GM12878 (cell line): ENCODE measurements at regions not wholly inside any gene's neighbourhood (a gene's known extent, or its start where the extent isn't known, plus 50 kb on each side); places are given as distances from the start of the nearest gene placed in this dataset.
A peak's percentile ranks its signal among the peaks of the same experiment; 100 is the strongest.

Experiments used
- ATAC-seq: fragments of 200-7000 bp; cut with Tn5 transposase; 3 replicates; pipeline ENCODE4 v1.9.1; 2020; ENCODE audit warnings: mild to moderate bottlenecking, moderate library complexity
- BruUV-seq: library from RNA; stranded (reverse); fragments of 400-500 nt; replicated peaks from 2 replicates; lab custom pipeline; 2021; lab: Mats Ljungman, UMichigan
- CTCF ChIA-PET: fragments of 300-600 bp; sonication (Branson Sonifier 250); formaldehyde crosslinking; extraction: SDS; loops from one replicate; lab custom pipeline; 2021; ENCODE audit warnings: inconsistent platforms; lab: Yijun Ruan, JAX
- POLR2A ChIA-PET: fragments of 350-600 bp; formaldehyde crosslinking; extraction: SDS; loops from one replicate; lab custom pipeline; 2021; ENCODE audit warnings: inconsistent platforms; lab: Charles Lee
- RAD21 ChIA-PET: fragments of 300-600 bp; sonication (Branson Sonifier 250); formaldehyde crosslinking; loops from one replicate; lab custom pipeline; 2023; ENCODE audit warnings: antibody characterized with exemption; ENCODE audit not compliant: unreplicated experiment; lab: Charles Lee
- SMC1A ChIA-PET: fragments of 300-600 bp; sonication (Branson Sonifier 250); formaldehyde crosslinking; loops from one replicate; lab custom pipeline; 2023; ENCODE audit not compliant: unreplicated experiment, uncharacterized antibody; lab: Charles Lee
- DNase-seq: peaks from one replicate; pipeline ENCODE4 v3.0.0-alpha.2; 2011; ENCODE audit warnings: low read depth, low spot score
- FAIRE-seq: peaks from 3 replicates; lab custom pipeline; 2011; peaks lifted over from hg19 to GRCh38; lab: Jason Lieb, UNC
- H2AFZ ChIP-seq: 2 replicates; pipeline ENCODE4 v1.6.0; 2011; ENCODE audit warnings: low read depth, low read length, control low read depth; ENCODE audit not compliant: control insufficient read depth
- H3K27ac ChIP-seq: 2 replicates; pipeline ENCODE4 v1.5.1; 2011; ENCODE audit warnings: control low read depth; ENCODE audit not compliant: control insufficient read depth, insufficient read depth
- H3K27me3 ChIP-seq, 2 experiments: replicated peaks in 1 of 2; 2 replicates each; pipeline versions ENCODE4 v1.6.0 to v1.6.1; 2011; ENCODE audit warnings: low read length in 1 of 2; ENCODE audit not compliant: control insufficient read depth in 2 of 2, insufficient read depth in 2 of 2
- H3K36me3 ChIP-seq, 2 experiments: 2 replicates each; pipeline ENCODE4 v1.5.1; 2011; ENCODE audit warnings: low read length in 1 of 2; ENCODE audit not compliant: control insufficient read depth in 2 of 2, insufficient read depth in 2 of 2
- H3K4me1 ChIP-seq: 2 replicates; pipeline ENCODE4 v1.6.1; 2011; ENCODE audit warnings: mild to moderate bottlenecking, low read length, moderate library complexity, mixed read lengths; ENCODE audit not compliant: control insufficient read depth, insufficient read depth
- H3K4me2 ChIP-seq: 2 replicates; pipeline ENCODE4 v1.6.0; 2011; ENCODE audit warnings: control low read depth; ENCODE audit not compliant: control insufficient read depth, insufficient read depth
- H3K4me3 ChIP-seq: fragments of 200-600 bp; sonication (generic); 2 replicates; pipeline ENCODE4 v1.5.1; 2016
- H3K79me2 ChIP-seq: 2 replicates; pipeline ENCODE4 v1.6.0; 2011; ENCODE audit warnings: low read length; ENCODE audit not compliant: control insufficient read depth, insufficient read depth
- H3K9ac ChIP-seq: 2 replicates; pipeline ENCODE4 v1.8.0; 2011; ENCODE audit warnings: low read length, control low read depth, mixed read lengths; ENCODE audit not compliant: control insufficient read depth, insufficient read depth
- H3K9me3 ChIP-seq: replicated peaks from 3 replicates; pipeline ENCODE4 v1.5.1; 2011; ENCODE audit warnings: mild to moderate bottlenecking, low read length; ENCODE audit not compliant: control insufficient read depth, insufficient read depth
- H4K20me1 ChIP-seq: 2 replicates; pipeline ENCODE4 v1.6.0; 2011; ENCODE audit not compliant: control insufficient read depth, insufficient read depth
- ATF3 ChIP-seq: IDR thresholded peaks from 2 replicates; pipeline ENCODE4 v1.6.1; 2011; ENCODE audit warnings: low read depth, mild to moderate bottlenecking, low read length, moderate library complexity, borderline replicate concordance; ENCODE audit errors: extremely low read depth
- EGR1 ChIP-seq, 2 experiments: IDR thresholded peaks; 1 replicate in 1 of 2; 2 replicates in 1 of 2; pipeline ENCODE4 v1.6.1; 2011 to 2012; ENCODE audit warnings: low read depth in 2 of 2, low read length in 2 of 2, borderline replicate concordance in 1 of 2, mild to moderate bottlenecking in 1 of 2, moderate library complexity in 1 of 2
- HDGF ChIP-seq: fragments of 450-650 bp; IDR thresholded peaks from 2 replicates; pipeline ENCODE4 v1.6.1; 2016; ENCODE audit warnings: antibody characterized with exemption
- NRF1 ChIP-seq: conservative IDR thresholded peaks from 2 replicates; pipeline ENCODE4 v1.6.1; 2011; ENCODE audit warnings: mild to moderate bottlenecking, low read depth, low read length, improper control_type of control experiment
- POLR2A ChIP-seq: IDR thresholded peaks from 2 replicates; pipeline ENCODE4 v1.6.1; 2011; ENCODE audit warnings: low read depth, mild to moderate bottlenecking, low read length
- STAT3 ChIP-seq: IDR thresholded peaks from 2 replicates; pipeline ENCODE4 v1.6.1; 2011; ENCODE audit warnings: low read depth, low read length, improper control_type of control experiment
- ZNF217 ChIP-seq: fragments of 450-650 bp; IDR thresholded peaks from 2 replicates; pipeline ENCODE4 v1.6.1; 2017; ENCODE audit warnings: antibody characterized with exemption, mild to moderate bottlenecking
- WGBS: methylation state at CpG from one replicate; pipeline ENCODE4 v1.1.6; 2016; ENCODE audit warnings: low lambda C conversion rate; ENCODE audit not compliant: insufficient replicate concordance, insufficient coverage; ENCODE audit errors: missing lambda C conversion rate; 5-methylcytosine and 5-hydroxymethylcytosine counted together
- in situ Hi-C: fragments of 300-500 bp; cut with MboI; formaldehyde crosslinking; loops from 9 replicates; pipeline ENCODE4 v1.14.3; 2018; ENCODE audit warnings: mixed read lengths
- intact Hi-C: fragments of 100-400 bp; cut with micrococcal nuclease; formaldehyde crosslinking; loops from one replicate; pipeline ENCODE4 v1.14.2; 2022; ENCODE audit not compliant: unreplicated experiment

- H3K9ac ChIP-seq = no peak overlapping the region
- WGBS = 28% methylated on average over 40 of the region's 61 CpGs
- H3K4me2 ChIP-seq = no peak overlapping the region
- H3K27ac ChIP-seq = no peak overlapping the region
- H3K79me2 ChIP-seq = no peaks in the 10 kb centered on the region
- H3K4me3 ChIP-seq = no peak overlapping the region
- intact Hi-C loops = no loop called here
- H3K9me3 ChIP-seq = no peaks in the 10 kb centered on the region
- no peak overlapping the region for H2AFZ ChIP-seq
- no peaks in the 10 kb centered on the region for H3K36me3 ChIP-seq
- no peaks in the 10 kb centered on the region for H4K20me1 ChIP-seq
- SMC1A ChIA-PET = no interaction called here
- RAD21 ChIA-PET = no interaction called here
- TF ChIP-seq POLR2A = 0 out of 2 replicates have a peak, but pooled peaks have one; percentile 28
- no peak for TF ChIP-seq ZNF217
- no peak for TF ChIP-seq HDGF
- TF ChIP-seq NRF1 = no peak
- TF ChIP-seq EGR1 (IDR thresholded peaks at IDR 0.05; ENCODE audit: borderline replicate concordance in 1 of 2, low read depth in 2 of 2, low read length in 2 of 2) = peak in 1 of 2 experiments; percentile 72; a peak in 1 of 3 replicates
- TF ChIP-seq STAT3 = no peak
- no peak for TF ChIP-seq ATF3
- DNase-seq (peak; percentile 17), ATAC-seq (no peak), FAIRE-seq (no peak)
- BruUV-seq = no TSS peak
- H3K27me3 ChIP-seq = no peaks in the 10 kb centered on the region
- H3K4me1 ChIP-seq = no peaks in the 10 kb centered on the region
- CTCF ChIA-PET = no interaction called here
- POLR2A ChIA-PET = no interaction called here
- in situ Hi-C loops = no loop called here
These were observed 991.1 kb downstream of the GBE1 start for GRCh38 chr3:80770106-80771074.
